ENCODE measurements at regions not wholly inside any gene's neighbourhood (a gene's known extent, or its start where the extent isn't known, plus 50 kb on each side); places are given as distances from the start of the nearest gene placed in this dataset.
"Not testable (repeated sequence)": the region's sequence is repeated elsewhere in the genome, so short reads cannot be mapped to it uniquely, and the experiment has no call there.

DNA sequence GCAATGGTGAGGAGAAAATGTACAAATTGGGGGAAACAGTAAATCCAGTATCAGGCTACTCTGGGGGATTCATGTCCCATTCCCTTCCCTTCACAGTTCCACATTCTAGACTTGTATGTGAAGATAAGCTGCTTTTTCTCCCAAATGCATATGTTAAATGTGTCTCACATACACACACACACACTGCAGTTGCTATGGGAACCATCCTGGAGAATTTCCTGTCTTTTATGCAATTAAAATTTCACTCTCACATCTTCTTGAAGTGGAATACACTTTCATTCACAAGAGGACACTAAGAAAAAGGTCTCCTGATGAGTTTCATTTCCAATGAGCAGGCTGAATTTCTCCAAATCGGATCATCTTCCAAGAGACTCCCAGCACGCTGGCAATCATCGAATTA lies 366.0 kb downstream of the LRATD1 start:
- Histone ChIP-seq H3K36me3 (no peaks in the 10 kb centered on the region), H3K4me3 (replicated peaks in 1 of 3) (no peak overlapping the region), H3K4me1 (no peaks in the 10 kb centered on the region), H3K27me3 (no peaks in the 10 kb centered on the region), H3K9me3 (no peaks in the 10 kb centered on the region), H3K27ac (no peak overlapping the region)
- DNase-seq, result no peak
- TF ChIP-seq, protein P1, sequence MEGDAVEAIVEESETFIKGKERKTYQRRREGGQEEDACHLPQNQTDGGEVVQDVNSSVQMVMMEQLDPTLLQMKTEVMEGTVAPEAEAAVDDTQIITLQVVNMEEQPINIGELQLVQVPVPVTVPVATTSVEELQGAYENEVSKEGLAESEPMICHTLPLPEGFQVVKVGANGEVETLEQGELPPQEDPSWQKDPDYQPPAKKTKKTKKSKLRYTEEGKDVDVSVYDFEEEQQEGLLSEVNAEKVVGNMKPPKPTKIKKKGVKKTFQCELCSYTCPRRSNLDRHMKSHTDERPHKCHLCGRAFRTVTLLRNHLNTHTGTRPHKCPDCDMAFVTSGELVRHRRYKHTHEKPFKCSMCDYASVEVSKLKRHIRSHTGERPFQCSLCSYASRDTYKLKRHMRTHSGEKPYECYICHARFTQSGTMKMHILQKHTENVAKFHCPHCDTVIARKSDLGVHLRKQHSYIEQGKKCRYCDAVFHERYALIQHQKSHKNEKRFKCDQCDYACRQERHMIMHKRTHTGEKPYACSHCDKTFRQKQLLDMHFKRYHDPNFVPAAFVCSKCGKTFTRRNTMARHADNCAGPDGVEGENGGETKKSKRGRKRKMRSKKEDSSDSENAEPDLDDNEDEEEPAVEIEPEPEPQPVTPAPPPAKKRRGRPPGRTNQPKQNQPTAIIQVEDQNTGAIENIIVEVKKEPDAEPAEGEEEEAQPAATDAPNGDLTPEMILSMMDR (IDR thresholded peaks at IDR 0.05), result no peak
- TF ChIP-seq POLR2A (IDR thresholded peaks at IDR 0.05), result no peak
- intact Hi-C loops (cut with DNase I), result no loop called here
- 85 to 87% methylated on average over 3 of the region's 3 CpGs for WGBS, 2 donors

GRCh38 chr2:14999114-14999661 lies 366.7 kb downstream of the LRATD1 start:
- H3K27ac ChIP-seq, result no peak overlapping the region
- no peaks in the 10 kb centered on the region for H3K27me3 ChIP-seq
- intact Hi-C loops (cut with DNase I), result no loop called here
- H3K36me3 ChIP-seq, result no peaks in the 10 kb centered on the region
- no peaks in the 10 kb centered on the region for H3K9me3 ChIP-seq
- TF ChIP-seq, protein P1 (IDR thresholded peaks at IDR 0.05), result no peak
- TF ChIP-seq POLR2A (IDR thresholded peaks at IDR 0.05), result no peak
- no peaks in the 10 kb centered on the region for H3K4me1 ChIP-seq
- no peak overlapping the region for H3K4me3 ChIP-seq (replicated peaks in 1 of 3)
- no peak for DNase-seq
- 76 to 82% methylated on average over 7 of the region's 7 CpGs for WGBS, 2 donors

DNA sequence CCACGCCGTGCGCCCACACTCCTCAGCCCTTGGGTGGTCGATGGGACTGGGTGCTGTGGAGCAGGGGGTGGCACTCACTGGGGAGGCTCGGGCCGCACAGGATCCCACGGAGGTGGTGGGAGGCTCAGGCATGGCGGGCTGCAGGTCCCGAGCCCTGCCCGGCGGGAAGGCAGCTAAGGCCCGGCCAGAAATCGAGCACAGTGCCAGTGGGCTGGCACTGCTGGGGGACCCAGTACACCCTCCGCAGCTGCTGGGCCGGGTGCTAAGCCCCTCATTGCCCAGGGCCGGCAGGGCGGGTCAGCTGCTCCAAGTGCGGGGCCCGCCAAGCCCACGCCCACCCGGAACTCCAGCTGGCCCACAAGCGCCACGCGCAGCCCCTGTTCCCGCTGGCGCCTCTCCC lies 370.0 kb downstream of the LRATD1 start:
- H3K36me3 ChIP-seq; H3K9me3 ChIP-seq; DNase-seq; H3K4me3 ChIP-seq (replicated peaks in 1 of 3); intact Hi-C loops (cut with DNase I); H3K27me3 ChIP-seq; H3K27ac ChIP-seq; H3K4me1 ChIP-seq: not testable (repeated sequence)
- 80 to 96% methylated on average over 8 to 11 of the region's 26 CpGs for WGBS, 2 donors

DNA sequence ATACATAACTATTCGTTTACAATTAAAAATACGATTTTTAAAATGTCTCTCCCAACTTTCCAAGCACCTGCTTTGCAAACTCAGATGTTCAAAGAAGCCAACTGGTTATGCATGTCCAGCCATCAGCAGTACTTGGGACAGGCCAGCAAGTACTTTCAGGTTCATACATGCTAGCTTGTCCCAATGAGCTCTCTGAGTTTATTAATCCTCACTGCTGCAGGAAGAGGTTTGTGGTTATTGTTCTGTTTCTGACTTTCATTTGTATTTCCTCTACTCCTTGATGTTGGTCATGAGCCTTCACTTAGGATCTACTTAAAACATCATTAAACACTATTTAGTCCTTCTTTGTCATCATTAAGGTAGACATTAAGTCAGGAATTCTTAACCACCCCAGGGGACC lies 374.1 kb downstream of the LRATD1 start:
- H3K4me1 ChIP-seq, result no peaks in the 10 kb centered on the region
- H3K27me3 ChIP-seq, result no peaks in the 10 kb centered on the region
- TF ChIP-seq, protein P1 (IDR thresholded peaks at IDR 0.05), result no peak
- no peak for TF ChIP-seq POLR2A (IDR thresholded peaks at IDR 0.05)
- no peak overlapping the region for H3K4me3 ChIP-seq (replicated peaks in 1 of 3)
- 77 to 83% methylated on average over 2 of the region's 2 CpGs for WGBS, 2 donors
- H3K9me3 ChIP-seq, result no peaks in the 10 kb centered on the region
- intact Hi-C loops (cut with DNase I), result no loop called here
- H3K36me3 ChIP-seq, result no peaks in the 10 kb centered on the region
- no peak for DNase-seq
- no peak overlapping the region for H3K27ac ChIP-seq

DNA sequence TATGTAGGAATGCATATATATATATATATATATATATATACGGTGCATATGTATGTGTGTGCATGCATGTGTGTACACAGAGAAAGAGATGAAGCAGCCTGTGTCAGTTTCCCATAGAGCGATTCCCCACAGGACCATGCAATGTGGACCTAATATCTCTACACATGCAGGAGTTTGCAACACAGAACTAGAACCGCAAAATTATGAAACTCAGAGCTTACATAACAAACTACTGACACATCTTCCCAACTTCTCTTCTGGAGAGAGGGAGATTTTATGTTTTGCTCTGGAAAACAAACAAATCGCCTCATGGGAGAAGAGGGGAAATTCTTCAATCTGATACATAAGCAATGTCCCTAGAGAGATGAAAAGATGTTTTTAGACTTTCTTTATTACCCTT lies 377.2 kb downstream of the LRATD1 start:
- no peaks in the 10 kb centered on the region for H3K4me1 ChIP-seq
- H3K36me3 ChIP-seq, result no peaks in the 10 kb centered on the region
- no peaks in the 10 kb centered on the region for H3K9me3 ChIP-seq
- H3K27ac ChIP-seq, result no peak overlapping the region
- no peaks in the 10 kb centered on the region for H3K27me3 ChIP-seq
- no peak for TF ChIP-seq POLR2A (IDR thresholded peaks at IDR 0.05)
- TF ChIP-seq, protein P1 (IDR thresholded peaks at IDR 0.05), result no peak
- WGBS, 2 donors, result 88 to 92% methylated on average over 4 of the region's 4 CpGs
- H3K4me3 ChIP-seq (replicated peaks in 1 of 3), result no peak overlapping the region
- no peak for DNase-seq
- intact Hi-C loops (cut with DNase I), result no loop called here

- Histone ChIP-seq H3K36me3 (no peaks in the 10 kb centered on the region), H3K27me3 (no peaks in the 10 kb centered on the region), H3K4me1 (no peaks in the 10 kb centered on the region), H3K9me3 (no peaks in the 10 kb centered on the region), H3K4me3 (replicated peaks in 1 of 3) (no peak overlapping the region), H3K27ac (no peak overlapping the region)
- 72 to 91% methylated on average over 1 of the region's 1 CpG for WGBS, 2 donors
- DNase-seq, result no peak
- intact Hi-C loops (cut with DNase I), result no loop called here
- TF ChIP-seq, protein P1 (IDR thresholded peaks at IDR 0.05), result no peak
- TF ChIP-seq POLR2A (IDR thresholded peaks at IDR 0.05), result no peak
These were observed 377.8 kb downstream of the LRATD1 start for GRCh38 chr2:15010346-15010745.
